T-cell (primary cell): ENCODE measurements at regions not wholly inside any gene's neighbourhood (a gene's known extent, or its start where the extent isn't known, plus 50 kb on each side); places are given as distances from the start of the nearest gene placed in this dataset.

Experiments
- ATAC-seq, 4 experiments: fragments of 200-7000 bp in 3 of 4; fragments of 150-1000 bp in 1 of 4; cut with Tn5 transposase; replicated peaks in 1 of 4; 1 replicate in 3 of 4; 2 replicates in 1 of 4; pipeline ENCODE4 v1.10.0; 2021; ENCODE audit warnings: moderate library complexity in 3 of 4, mild to moderate bottlenecking in 2 of 4, moderate number of reproducible peaks in 1 of 4
- CTCF ChIA-PET, 2 donors: fragments of 300-600 bp; sonication (Branson Sonifier 250); formaldehyde crosslinking; loops; one replicate each; lab custom pipeline; 2022; ENCODE audit warnings: antibody characterized with exemption in 2 of 2; lab: Charles Lee
- POLR2A ChIA-PET, 2 donors: fragments of 300-600 bp; sonication (Branson Sonifier 250); formaldehyde crosslinking; loops; one replicate each; lab custom pipeline; 2022; ENCODE audit warnings: antibody characterized with exemption in 2 of 2; lab: Charles Lee
- DNase-seq, 35 experiments: peaks; one replicate each; pipeline versions ENCODE4 v3.0.0 to v3.0.0-alpha.2; 2013 to 2023
- H3K27ac ChIP-seq: one replicate; pipeline ENCODE4 v1.5.1; 2013; ENCODE audit warnings: low read length
- H3K27me3 ChIP-seq, 2 experiments: replicated peaks in 1 of 2; 1 replicate in 1 of 2; 2 replicates in 1 of 2; pipeline versions ENCODE4 v1.6.1 to v1.7.0; 2013; ENCODE audit warnings: low read length in 1 of 2, mixed read lengths in 1 of 2; ENCODE audit not compliant: control insufficient read depth in 2 of 2, insufficient read depth in 2 of 2; ENCODE audit errors: extremely low read depth in 1 of 2
- H3K36me3 ChIP-seq, 2 donors: 1 replicate in 1 of 2; 2 replicates in 1 of 2; pipeline versions ENCODE4 v1.6.1 to v1.7.0; 2013; ENCODE audit warnings: low read length in 1 of 2; ENCODE audit not compliant: control insufficient read depth in 2 of 2, insufficient read depth in 1 of 2; ENCODE audit errors: extremely low read depth in 1 of 2
- H3K4me1 ChIP-seq, 2 experiments: 1 replicate in 1 of 2; 2 replicates in 1 of 2; pipeline versions ENCODE4 v1.6.1 to v1.7.0; 2013; ENCODE audit warnings: low read length in 2 of 2, mixed read lengths in 1 of 2; ENCODE audit not compliant: insufficient read depth in 2 of 2, control insufficient read depth in 1 of 2; ENCODE audit errors: extremely low read depth in 1 of 2
- H3K4me3 ChIP-seq, 2 donors: 1 replicate in 1 of 2; 2 replicates in 1 of 2; pipeline versions ENCODE4 v1.5.1 to v1.7.0; 2013; ENCODE audit warnings: mild to moderate bottlenecking in 2 of 2, low read length in 1 of 2, moderate library complexity in 1 of 2; ENCODE audit not compliant: control insufficient read depth in 1 of 2; ENCODE audit errors: extremely low read depth in 1 of 2
- H3K9me3 ChIP-seq: 2 replicates; pipeline ENCODE4 v1.7.0; 2013
- H3K27ac Mint-ChIP-seq, 2 donors: one replicate each; pipeline ENCODE4 v1.8.0; 2020 to 2021; ENCODE audit warnings: mild to moderate bottlenecking in 2 of 2, mixed read lengths in 2 of 2
- H3K27me3 Mint-ChIP-seq, 2 donors: one replicate each; pipeline ENCODE4 v1.8.0; 2021 to 2022; ENCODE audit warnings: mixed read lengths in 2 of 2
- H3K36me3 Mint-ChIP-seq: one replicate; pipeline ENCODE4 v1.8.0; 2021; ENCODE audit warnings: mixed read lengths
- H3K4me1 Mint-ChIP-seq, 3 donors: one replicate each; pipeline ENCODE4 v1.8.0; 2020 to 2022; ENCODE audit warnings: mixed read lengths in 3 of 3, mild to moderate bottlenecking in 1 of 3
- H3K4me3 Mint-ChIP-seq, 3 donors: one replicate each; pipeline ENCODE4 v1.8.0; 2020 to 2022; ENCODE audit warnings: mild to moderate bottlenecking in 3 of 3, mixed read lengths in 3 of 3, moderate library complexity in 3 of 3
- H3K9me3 Mint-ChIP-seq, 3 donors: one replicate each; pipeline ENCODE4 v1.8.0; 2020 to 2022; ENCODE audit warnings: mixed read lengths in 3 of 3
- WGBS: methylation state at CpG from one replicate; pipeline ENCODE4 v1.1.5; 2013; ENCODE audit warnings: missing lambda C conversion rate; ENCODE audit not compliant: insufficient coverage; 5-methylcytosine and 5-hydroxymethylcytosine counted together

DNA sequence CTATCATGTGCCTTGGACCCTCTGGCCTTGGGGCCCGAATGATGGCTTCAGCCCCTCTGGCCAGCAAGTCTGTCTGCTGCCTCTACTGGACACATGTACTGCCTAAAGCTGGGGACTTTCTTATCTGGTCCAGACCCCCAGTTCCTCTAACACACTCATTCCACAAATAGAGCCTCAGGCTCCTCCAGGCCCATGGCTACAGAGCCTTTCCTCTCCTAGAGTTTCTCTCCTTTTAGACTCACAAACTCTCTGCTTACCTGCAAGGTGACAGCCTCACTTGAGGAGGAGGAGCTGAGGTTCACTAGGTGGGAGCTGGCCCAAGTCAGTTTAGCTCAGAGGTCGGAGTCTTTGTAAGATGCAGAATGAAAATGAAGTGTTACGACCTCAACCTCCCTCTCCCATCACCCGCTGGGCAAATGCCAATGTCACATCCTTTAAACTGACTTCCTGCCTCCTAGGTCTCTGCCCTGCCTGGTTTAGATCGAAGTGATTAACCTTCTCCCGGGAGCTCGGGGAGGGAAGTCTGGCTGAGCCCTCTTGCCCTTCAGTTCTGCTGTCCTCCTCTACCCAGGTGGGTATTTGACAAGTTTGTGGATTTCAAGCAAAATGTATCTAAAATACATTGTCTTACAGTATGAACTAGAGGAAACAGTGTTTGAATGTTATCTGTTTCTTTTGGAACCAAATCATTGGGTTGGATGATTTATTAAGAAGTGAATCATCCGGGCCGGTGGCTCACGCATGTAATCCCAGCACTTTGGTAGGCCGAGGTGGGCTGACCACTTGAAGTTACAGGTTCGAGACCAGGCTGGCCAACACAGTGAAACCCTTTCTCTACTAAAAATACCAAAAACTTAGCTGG is 71.9 kb upstream of the TNS3 start:
- WGBS: 89% methylated on average over 6 of the region's 12 CpGs
- no peak overlapping the region for H3K27ac Mint-ChIP-seq
- ChIA-PET CTCF (no interaction called here), POLR2A (no interaction called here)
- H3K27me3 ChIP-seq: no peaks in the 10 kb centered on the region
- H3K27ac ChIP-seq: no peak overlapping the region
- no peaks in the 10 kb centered on the region for H3K36me3 Mint-ChIP-seq
- ATAC-seq (no peak), DNase-seq (no peak)
- no peaks in the 10 kb centered on the region for H3K9me3 ChIP-seq
- H3K27me3 Mint-ChIP-seq: no peaks in the 10 kb centered on the region
- H3K4me1 Mint-ChIP-seq: no peaks in the 10 kb centered on the region
- no peaks in the 10 kb centered on the region for H3K36me3 ChIP-seq
- no peak overlapping the region for H3K4me3 Mint-ChIP-seq
- H3K9me3 Mint-ChIP-seq: no peaks in the 10 kb centered on the region
- no peak overlapping the region for H3K4me3 ChIP-seq
- no peaks in the 10 kb centered on the region for H3K4me1 ChIP-seq

DNA sequence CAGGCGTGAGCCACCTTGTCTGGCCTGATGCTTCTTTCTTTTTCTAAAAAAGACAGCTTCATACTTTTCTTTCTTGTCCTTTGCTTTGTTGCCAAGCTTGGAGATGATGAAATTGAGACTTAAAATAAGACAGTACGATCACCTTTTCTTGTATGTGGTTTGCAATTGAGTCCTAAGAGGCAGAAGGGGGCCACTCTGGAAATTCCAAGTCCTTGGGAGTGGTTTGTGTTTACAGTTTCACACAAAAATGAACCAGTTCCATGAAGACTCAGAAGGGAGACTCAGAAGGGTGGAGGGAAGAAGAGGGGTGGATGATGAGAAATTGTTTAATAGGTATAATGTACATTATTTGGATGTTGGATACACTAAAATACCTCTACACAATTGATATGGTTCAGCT is 70.7 kb upstream of the TNS3 start:
- H3K27ac ChIP-seq: no peak overlapping the region
- no peaks in the 10 kb centered on the region for H3K27me3 ChIP-seq
- H3K4me3 Mint-ChIP-seq: no peak overlapping the region
- no peaks in the 10 kb centered on the region for H3K27me3 Mint-ChIP-seq
- ChIA-PET POLR2A (interaction anchor here in 1 of 2 donors (0.6 kb wide), 1 partner anchor 32 kb away, joined by 5 read pairs; no protein-coding TSS in a partner anchor), CTCF (no interaction called here)
- H3K27ac Mint-ChIP-seq: no peak overlapping the region
- H3K4me1 Mint-ChIP-seq: peaks cover 4 to 11% (median 6%) of the 10 kb centered on the region in 3 donors
- no CpG with 5 or more reads among the region's 2 CpGs for WGBS
- H3K4me3 ChIP-seq: no peak overlapping the region
- H3K9me3 Mint-ChIP-seq: no peaks in the 10 kb centered on the region
- H3K36me3 ChIP-seq: no peaks in the 10 kb centered on the region
- ATAC-seq (no peak), DNase-seq (no peak)
- no peaks in the 10 kb centered on the region for H3K9me3 ChIP-seq
- no peaks in the 10 kb centered on the region for H3K36me3 Mint-ChIP-seq
- H3K4me1 ChIP-seq: peaks cover 0 to 3% of the 10 kb centered on the region in 2 experiments

DNA sequence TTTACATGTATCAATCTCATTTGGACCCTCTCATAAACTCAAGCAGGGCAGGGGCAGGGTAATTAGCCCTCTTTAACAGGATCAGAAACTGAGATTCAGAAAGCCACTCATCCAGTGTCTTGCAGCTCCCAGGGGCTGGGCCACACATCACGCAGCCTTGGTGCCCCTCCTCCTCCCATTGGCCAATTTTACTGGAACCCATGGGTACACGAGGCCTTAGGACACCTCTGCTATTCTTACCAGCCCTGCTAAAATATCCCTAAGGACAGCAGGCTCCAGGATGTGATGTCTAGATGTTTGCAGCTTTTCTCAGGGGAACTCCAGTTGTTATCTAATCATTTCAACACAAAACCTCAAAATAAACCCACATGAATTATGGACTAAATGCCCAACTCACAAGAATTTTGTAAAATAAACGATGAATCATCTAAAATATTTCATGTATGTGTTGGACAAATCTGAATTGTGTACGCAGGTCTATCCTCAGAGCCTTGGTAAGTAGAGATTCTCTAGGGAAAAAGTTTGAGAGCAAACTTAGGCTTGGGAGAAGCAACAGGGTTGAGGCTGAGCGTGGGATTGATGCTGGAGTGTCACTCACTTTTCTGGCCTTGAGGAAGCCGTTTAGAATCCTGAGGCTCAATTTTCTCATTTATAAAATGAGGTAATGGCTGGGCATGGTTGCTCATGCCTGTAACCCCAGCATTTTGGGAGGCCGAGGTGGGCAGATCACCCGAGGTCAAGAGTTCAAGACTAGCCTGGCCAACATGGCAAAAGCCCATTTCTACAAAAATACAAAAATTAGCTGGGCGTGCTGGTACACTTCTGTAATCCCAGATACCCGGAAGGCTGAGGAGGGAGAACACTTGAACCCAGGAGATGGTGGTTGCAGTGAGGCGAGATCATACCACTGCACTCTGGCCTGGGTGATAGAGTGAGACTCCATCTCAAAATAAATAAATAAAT is 69.7 kb upstream of the TNS3 start:
- Mint-ChIP-seq H3K27ac (no peak overlapping the region), H3K4me1 (peaks cover 13 to 21% (median 16%) of the 10 kb centered on the region in 3 donors), H3K9me3 (no peaks in the 10 kb centered on the region), H3K36me3 (no peaks in the 10 kb centered on the region), H3K27me3 (no peaks in the 10 kb centered on the region), H3K4me3 (no peak overlapping the region)
- ChIA-PET CTCF (no interaction called here), POLR2A (interaction anchor here in 1 of 2 donors (0.6 kb wide), 1 partner anchor 33 kb away, joined by 5 read pairs; no protein-coding TSS in a partner anchor)
- ATAC-seq (no peak), DNase-seq (no peak)
- 100% methylated on average over 3 of the region's 11 CpGs for WGBS
- Histone ChIP-seq H3K4me1 (peaks cover 2 to 11% of the 10 kb centered on the region in 2 experiments), H3K36me3 (no peaks in the 10 kb centered on the region), H3K27me3 (no peaks in the 10 kb centered on the region), H3K27ac (no peak overlapping the region), H3K4me3 (no peak overlapping the region), H3K9me3 (no peaks in the 10 kb centered on the region)

GRCh38 chr7:47649919-47650318 is 68.0 kb upstream of the TNS3 start:
- peaks cover 2 to 4% (median 4%) of the 10 kb centered on the region in 3 donors for H3K9me3 Mint-ChIP-seq
- POLR2A ChIA-PET: no interaction called here
- ATAC-seq (no peak), DNase-seq (no peak)
- H3K36me3 ChIP-seq: no peaks in the 10 kb centered on the region
- H3K4me3 ChIP-seq: no peak overlapping the region
- H3K4me1 ChIP-seq: peaks cover 3 to 11% of the 10 kb centered on the region in 2 experiments
- no peak overlapping the region for H3K4me3 Mint-ChIP-seq
- peaks cover 14 to 22% (median 17%) of the 10 kb centered on the region in 3 donors for H3K4me1 Mint-ChIP-seq
- WGBS: 78% methylated on average over 7 of the region's 7 CpGs
- no peak overlapping the region for H3K27ac Mint-ChIP-seq
- no peaks in the 10 kb centered on the region for H3K27me3 ChIP-seq
- no peaks in the 10 kb centered on the region for H3K27me3 Mint-ChIP-seq
- CTCF ChIA-PET: no interaction called here
- no peaks in the 10 kb centered on the region for H3K36me3 Mint-ChIP-seq
- H3K27ac ChIP-seq: no peak overlapping the region
- H3K9me3 ChIP-seq: no peaks in the 10 kb centered on the region

GRCh38 chr7:47648275-47648925 is 66.5 kb upstream of the TNS3 start:
- POLR2A ChIA-PET: no interaction called here
- no CpG with 5 or more reads among the region's 7 CpGs for WGBS
- Mint-ChIP-seq H3K9me3 (peaks cover 6 to 14% (median 8%) of the 10 kb centered on the region in 3 donors), H3K36me3 (no peaks in the 10 kb centered on the region), H3K4me1 (peaks cover 14 to 22% (median 17%) of the 10 kb centered on the region in 3 donors), H3K27ac (no peak overlapping the region), H3K4me3 (peak overlapping the region in 1 of 3 donors; percentile 71), H3K27me3 (no peaks in the 10 kb centered on the region)
- Histone ChIP-seq H3K4me1 (peaks cover 3 to 11% of the 10 kb centered on the region in 2 experiments), H3K27ac (no peak overlapping the region), H3K9me3 (no peaks in the 10 kb centered on the region), H3K36me3 (no peaks in the 10 kb centered on the region), H3K27me3 (no peaks in the 10 kb centered on the region), H3K4me3 (no peak overlapping the region)
- no peak for DNase-seq
- CTCF ChIA-PET: no interaction called here
- no peak for ATAC-seq

DNA sequence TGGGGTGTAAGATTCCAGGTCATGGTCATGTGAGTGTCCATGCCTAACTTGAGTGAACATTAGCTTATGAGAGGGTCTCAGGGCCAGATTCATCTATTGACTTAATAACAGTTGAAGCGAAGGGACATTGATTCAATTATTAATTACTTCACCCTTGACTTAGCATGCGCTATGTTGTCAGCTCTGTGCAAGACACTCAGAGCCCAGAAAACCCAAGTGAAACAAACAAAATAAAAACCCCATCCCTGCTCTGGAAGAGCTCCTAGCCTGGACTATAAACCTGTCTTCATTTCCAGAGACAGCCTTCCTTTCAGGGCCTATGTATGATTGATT is 66.0 kb upstream of the TNS3 start:
- Histone ChIP-seq H3K27me3 (no peaks in the 10 kb centered on the region), H3K9me3 (no peaks in the 10 kb centered on the region), H3K36me3 (no peaks in the 10 kb centered on the region), H3K4me1 (peaks cover 3 to 11% of the 10 kb centered on the region in 2 experiments), H3K4me3 (no peak overlapping the region), H3K27ac (no peak overlapping the region)
- POLR2A ChIA-PET: no interaction called here
- Mint-ChIP-seq H3K27me3 (no peaks in the 10 kb centered on the region), H3K4me1 (peaks cover 14 to 22% (median 17%) of the 10 kb centered on the region in 3 donors), H3K27ac (no peak overlapping the region), H3K36me3 (no peaks in the 10 kb centered on the region), H3K4me3 (peak overlapping the region in 1 of 3 donors; percentile 71), H3K9me3 (peaks cover 6 to 14% (median 8%) of the 10 kb centered on the region in 3 donors)
- DNase-seq (no peak), ATAC-seq (no peak)
- CTCF ChIA-PET: no interaction called here
- WGBS: no CpG with 5 or more reads among the region's 2 CpGs
